GM18858 (cell line): ENCODE measurements at regions not wholly inside any gene's neighbourhood (a gene's known extent, or its start where the extent isn't known, plus 50 kb on each side); places are given as distances from the start of the nearest gene placed in this dataset.

ENCODE experiments used
- ATAC-seq: cut with Tn5 transposase; IDR thresholded peaks from one replicate; pipeline ENCODE4 v1.9.1; 2021; ENCODE audit not compliant: unreplicated experiment

DNA sequence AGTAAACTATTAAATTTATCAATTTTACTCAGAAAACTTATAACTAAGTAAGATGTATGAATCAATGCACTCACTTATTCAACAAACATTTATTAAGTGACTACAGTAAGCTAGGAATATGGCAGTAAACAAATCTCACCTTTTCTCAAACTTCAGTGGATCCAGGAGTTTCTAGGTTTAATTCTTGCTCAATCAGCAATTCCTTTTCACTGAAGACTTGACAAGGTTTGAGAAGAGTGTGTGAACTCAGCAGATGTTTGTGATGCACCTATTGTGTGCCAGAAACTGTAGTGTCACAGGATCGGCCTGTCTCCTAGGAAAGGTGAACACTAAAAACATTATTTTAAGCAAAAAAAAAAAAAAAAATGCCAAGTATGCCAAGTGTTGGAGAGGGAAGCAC lies 167.8 kb downstream of the ALG10 start:
- no peak for ATAC-seq

DNA sequence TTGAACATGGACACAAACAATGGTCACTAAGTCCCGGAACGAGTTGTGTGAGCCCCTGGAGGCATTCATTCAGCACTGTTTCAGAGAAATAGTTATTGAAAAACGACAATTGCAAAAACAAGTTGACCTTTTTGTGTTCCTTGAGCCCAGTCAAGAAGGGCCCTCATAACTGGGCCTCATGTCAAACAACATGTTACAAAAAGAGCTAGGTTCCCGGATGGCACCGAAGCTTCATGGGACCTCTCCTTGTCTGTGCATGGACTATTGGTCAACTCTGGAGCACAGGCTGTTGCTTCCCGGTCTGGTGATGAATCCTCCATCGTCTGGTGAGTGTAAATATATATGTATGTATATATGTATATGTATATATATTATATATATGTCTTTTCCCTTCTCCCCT lies 176.6 kb downstream of the ALG10 start:
- no peak for ATAC-seq

DNA sequence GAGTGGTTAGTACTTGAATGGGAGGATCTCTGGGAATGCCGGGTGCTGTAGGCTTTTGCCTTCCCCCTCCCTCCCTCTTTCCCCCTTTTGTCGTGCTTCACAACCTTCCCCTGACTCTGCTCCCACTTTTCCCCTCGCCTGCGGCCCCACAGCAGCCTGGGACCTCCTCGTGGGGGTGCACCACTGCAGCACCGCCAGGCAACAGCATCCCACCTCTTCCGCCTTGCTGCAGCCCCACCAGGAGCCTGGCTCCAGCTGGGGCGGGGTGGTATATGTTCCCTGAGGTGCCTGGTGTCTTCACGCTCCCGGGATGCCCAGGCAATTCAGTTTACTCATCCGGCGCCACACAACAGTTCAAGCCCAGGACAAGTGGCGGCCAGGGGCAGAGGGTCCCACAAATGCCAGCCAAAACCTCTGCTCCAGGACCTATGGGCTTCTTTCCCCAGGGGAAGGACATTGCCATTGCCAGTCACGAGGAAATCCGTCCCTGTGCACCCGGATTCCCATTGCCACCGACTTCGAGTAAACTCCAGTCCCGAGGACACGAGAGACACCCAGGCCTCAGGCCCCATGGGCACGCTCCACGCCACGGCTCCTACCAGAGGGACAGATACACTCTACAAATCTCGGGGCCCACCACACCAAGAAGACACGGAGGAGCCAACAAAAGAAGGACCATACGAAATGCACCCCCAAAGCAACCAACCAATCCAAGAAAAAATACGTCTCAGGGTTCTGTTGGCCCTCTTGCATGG lies 181.7 kb downstream of the ALG10 start:
- no peak for ATAC-seq

DNA sequence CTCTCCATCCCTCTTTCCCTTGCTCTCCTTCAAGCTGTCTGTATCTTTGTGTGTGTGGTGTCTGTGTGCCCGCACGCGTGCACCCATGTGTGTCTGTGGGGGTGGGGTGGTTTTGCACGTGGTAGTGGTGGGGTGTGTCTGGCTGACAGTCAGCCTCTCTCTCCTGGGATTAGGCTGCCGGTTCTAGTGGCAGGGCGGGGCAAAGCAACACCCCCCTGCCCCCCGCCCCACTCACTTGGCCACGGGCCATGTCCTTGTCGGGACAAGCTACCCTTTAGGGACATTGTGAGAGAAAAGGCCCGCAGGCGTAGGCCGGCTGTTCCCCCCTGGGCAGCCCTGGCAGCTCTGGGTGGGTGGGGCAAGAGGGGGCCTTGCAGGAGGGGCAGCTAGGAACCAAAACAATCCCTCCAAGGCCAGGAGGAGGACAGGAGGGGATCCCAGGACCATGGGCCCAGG lies 182.6 kb downstream of the ALG10 start:
- ATAC-seq = no peak

DNA sequence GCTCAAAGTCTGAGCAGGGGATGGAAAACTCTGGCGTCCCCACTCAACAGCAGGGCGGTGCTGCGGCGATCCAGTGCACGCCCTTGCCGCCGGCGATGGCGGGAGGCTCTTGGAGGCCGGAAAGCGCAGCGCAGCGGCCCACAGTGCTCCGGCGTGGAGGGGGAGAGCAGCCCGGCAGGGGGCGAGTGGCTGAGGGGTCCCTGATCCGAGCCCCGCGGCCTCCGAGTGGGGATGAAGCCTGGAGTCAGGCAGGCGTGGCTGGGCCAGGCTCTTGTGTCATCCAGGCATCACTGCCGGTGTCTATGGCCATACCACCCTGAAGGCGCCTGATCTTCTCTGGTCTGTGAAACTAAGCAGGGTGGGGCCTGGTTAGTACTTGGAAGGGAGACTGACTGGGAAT lies 183.1 kb downstream of the ALG10 start:
- ATAC-seq = no peak

DNA sequence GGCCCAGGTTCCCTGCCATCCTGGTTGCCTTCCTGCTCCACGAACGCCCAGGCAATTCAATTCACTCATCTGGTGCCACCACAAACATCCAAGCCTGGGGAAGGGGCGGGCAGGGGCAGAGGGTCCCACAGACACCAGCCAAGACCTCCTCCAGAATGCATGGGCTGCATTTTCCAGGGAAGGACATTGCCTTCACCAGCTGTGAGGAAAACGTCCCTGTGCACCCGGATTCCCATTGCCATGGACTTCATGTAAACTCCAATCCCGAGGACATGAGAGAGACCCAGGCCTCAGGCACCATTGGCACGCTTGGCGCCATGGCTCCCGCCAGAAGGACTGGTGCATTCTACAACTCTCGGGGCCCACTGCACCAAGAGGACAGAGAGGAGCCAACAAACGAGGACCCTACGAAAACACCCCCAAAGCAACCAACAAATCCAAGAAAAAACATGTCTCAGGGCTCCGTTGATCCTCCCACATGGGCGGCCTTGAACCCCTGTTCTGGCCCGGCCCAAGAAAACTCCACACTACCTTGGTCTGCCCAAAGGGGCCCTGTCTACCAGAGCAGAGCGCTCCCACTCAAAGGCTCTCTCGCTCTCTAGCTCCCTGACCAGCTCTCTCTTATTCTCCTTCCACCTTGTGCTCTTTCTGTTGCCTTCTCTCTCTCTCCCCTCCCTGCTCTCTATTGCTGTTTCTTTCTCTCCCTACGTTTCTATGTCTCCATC lies 183.9 kb downstream of the ALG10 start:
- ATAC-seq = no peak

DNA sequence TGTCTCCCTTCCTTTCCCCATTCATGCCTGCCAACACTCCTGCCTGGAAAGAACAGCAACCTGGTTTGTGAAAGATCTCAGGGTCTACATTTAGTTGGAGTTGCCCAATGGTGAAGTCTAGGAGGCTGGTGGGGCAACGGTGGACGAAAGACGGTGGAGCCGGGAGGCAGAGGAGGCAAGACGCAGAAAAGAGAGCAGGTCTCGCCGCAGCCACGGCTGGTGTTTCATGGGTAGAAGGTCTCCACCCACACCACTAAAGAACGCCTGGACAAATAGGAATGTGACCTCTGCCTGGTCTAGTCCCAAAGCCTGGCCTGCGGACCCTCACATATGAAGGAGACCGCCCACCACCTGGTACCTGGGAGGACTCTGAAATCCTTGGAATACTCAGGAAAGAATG lies 185.6 kb downstream of the ALG10 start:
- ATAC-seq = no peak

DNA sequence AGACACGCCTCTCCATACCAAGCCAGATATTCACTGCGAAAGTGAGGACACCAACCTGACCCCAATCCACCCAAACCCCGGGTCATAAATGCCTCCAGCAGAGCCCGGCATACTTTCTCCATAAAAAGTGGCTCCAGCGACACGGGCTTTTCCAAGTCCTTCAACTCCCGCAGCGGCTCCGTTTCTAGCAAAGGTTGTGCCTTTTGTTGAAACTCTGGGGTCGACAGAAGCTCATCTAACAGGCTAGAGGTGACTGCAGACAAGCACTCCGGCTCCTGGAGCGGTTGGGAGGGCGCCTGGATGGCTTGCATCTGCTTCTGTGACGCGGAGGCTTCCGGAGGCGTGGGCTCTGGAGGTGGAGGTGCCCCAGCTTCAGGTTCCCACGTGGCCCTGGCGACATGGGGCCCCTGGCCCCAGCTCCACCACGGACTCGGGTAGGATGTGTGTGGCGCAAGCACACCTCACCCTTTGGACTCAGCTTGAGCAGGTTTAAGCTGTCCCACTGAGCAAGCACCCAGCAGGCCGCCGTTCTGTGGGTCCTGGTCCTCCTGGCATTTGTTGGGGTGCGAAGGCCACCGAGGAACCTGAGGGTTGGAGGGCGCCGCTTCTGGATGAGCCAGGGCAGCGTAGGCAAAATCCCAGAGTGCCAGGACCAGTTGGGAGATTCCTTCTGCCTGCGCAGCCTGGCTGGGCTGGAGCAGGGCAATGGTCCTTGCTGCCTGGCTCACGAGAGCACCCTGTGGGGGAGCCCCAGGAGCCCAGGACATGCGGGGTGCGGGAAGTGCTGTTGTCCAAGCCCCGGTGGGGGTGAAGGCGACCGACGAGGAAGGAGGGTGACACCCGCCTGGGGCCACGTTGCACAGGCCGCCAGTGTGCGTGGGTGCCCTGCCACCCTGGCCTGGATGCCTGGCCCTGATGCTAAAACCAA lies 186.3 kb downstream of the ALG10 start:
- no peak for ATAC-seq

DNA sequence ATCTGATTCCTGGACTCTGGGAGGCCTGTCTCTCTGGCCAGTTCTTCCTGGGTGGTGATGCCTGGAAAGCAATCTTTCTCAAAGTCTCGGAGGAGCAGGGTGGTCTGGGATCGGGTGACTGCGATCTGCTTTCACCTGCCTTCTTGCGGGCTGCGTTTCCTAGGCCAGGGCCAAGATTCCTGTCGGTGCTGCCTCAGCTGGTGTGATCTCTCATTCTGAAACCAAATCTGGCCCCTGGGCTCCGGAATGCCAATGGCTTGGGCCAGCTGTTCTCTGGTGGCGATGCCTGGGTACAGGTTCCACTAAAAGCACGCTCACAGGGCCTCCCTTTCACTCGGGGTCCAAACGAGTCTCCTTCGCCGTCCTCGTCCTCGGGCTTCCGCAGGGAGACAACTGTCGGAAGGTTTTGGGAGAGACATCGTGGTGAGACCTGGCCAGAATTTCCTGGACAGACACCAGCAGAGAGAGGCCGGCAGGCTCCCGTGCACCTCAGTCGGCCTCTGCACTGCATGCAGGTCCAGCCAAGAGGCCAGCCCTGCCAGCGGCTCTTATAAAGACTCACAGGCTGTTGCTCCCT lies 187.1 kb downstream of the ALG10 start:
- ATAC-seq = no peak

DNA sequence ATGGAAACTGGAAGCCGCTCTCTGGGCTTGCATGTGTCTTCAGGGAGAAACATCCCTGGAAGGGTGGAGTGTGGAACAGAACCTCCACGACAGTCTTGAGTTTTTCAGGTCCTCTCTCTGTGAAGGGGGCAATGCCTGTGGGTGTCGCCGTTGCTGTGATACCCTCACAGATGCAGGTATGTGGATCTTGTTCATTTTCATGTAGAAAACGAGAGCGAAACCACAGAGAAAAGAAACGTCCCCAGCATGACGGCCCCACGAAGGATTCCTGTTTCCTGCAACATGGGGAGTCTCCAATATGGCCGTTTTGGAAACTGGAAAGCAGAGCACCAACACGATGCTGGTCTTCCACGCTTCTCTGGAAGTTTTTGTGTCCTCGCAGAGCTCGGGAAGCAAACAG lies 187.9 kb downstream of the ALG10 start:
- no peak for ATAC-seq

DNA sequence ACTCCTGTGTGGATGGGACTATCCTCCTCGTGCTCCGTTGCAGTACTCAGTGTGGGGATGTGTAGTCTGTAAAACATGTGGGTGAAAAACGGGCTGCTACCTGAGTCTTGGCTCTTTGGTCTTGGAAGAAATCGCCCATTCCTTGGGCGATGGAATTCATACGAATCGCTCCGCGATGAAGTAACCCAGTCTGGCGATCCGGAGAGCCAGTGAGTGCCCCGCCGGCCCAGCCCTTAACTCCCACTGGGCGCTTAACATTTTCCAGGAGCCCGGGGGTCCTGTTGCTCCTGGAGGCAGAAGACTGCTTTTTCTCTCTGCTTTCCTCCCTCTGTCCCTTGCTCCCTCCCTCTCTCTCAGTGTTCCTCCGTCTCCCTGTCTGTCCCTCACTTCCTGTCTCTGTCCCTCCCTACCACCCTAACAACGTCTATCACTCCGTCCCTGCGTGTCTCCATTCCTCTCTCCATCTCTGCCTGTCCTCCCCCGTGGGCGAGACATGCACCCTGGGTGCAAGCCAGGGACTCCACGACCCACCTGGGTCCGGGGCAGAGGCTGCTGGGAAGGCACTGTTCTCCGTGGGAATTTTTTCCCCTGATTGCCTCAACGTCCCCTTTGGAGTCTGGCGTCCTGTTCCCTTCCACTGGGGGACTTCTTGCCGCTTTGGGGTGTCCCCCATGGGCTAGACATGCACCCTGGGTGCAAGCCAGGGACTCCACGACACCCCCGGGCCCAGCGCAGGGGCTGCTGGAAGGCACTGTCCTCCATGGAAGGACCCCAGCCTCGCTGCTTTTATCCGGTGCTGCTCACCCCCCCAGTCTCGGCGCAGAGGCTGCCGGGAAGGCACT lies 188.6 kb downstream of the ALG10 start:
- ATAC-seq = no peak

DNA sequence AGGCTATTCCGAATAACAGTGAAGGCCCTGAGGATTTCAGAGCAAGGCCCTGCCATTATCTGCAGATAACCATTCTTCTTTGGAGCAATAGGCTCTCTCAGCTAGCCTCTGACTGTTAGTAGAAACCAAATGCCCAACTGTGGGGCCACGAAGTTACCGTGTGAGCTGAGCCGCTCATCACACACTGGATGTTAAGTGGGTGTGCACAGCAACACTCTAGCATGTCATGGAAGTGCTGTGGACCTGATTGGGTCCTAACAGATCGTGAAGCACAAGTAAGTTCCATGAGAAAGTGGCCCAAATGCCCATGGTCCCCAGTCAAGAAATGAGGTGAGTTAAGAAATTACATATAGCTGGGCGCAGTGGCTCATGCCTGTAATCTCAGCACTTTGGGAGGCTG lies 190.4 kb downstream of the ALG10 start:
- ATAC-seq = no peak

DNA sequence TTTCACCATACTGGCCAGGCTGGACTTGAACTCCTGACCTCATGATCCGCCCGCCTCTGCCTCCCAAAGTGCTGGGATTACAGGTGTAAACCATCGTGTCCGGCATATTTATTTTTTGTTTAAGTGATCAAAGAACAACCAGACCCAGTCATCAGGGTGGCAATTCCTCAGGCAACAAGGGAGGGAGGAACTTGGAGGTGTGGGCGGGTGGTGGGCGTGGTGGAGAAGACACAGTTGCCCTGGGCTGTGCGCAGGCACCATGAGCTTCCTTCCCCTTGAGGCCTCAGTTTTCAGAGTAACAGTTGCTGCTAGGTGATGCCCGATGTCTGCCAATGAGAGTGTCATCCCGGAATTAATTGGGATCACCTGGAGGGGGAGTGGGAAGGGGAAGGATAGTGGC lies 191.7 kb downstream of the ALG10 start:
- no peak for ATAC-seq

DNA sequence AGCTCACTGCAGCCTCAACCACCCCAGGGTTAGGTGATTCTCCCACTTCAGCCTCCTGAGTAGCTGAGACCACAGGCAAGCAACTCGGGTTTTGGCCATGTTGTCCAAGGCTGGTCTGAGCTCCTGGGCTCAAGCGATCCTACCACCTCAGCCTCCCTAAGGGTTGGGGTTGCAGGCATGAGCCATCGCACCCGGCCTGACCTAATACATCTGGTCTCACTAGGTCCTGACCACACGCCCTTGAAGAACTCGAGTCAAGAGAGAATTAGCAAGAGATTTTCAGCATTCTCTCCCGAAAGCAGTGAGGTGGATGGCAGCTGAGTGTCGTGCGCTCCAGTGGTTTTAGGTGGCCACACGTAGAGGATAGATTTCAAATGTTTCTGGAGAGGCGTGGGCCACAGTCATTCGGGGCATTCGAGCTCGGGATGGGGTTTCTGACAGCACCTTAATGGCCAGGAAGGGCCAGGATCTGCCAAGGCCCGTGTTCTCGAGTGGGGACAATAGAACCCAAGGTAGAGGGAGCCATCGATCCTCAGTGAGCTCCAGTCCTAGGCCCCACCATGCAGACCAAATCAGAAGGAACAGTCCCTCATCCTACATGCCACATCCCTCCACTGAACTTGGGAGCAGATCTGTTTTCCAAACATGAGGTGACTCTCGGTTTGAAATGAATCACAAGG lies 193.1 kb downstream of the ALG10 start:
- ATAC-seq = no peak

DNA sequence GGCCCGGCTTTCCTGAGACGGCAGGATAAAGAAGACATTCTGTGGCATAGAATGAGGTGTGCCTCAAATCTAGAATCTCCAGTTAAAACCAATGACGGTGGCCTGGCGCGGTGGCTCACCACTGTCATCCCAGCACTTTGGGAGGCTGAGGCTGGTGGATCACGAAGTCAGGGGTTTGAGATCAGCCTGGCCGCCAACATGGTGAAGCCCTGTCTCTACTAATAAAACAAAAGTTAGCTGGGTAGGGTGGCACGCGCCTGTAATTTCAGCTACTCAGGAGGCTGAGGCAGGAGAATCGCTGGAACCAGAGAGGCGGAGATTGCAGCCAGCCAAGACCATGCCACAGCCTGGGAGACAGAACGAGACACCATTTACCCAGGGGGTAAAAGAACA lies 193.6 kb downstream of the ALG10 start:
- no peak for ATAC-seq

DNA sequence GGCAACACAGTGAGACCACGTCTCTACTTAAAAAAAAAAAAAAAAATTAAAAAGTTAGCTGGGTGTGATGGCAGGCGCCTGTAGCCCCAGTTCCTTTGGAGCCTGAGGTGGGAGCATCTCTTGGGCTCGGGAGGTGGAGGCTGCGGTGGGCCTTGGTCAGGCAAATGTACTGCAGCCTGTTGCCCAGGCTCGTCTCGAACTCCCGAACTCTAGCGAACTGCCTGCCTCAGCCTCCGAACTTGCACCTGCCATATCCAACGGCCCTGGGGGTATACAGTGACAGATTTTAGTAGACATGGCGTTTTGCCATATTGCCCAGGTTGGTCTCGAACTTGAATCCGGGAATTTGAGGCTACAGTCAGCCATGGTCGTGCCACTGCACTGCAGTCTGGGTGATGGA lies 195.4 kb downstream of the ALG10 start:
- ATAC-seq = no peak

DNA sequence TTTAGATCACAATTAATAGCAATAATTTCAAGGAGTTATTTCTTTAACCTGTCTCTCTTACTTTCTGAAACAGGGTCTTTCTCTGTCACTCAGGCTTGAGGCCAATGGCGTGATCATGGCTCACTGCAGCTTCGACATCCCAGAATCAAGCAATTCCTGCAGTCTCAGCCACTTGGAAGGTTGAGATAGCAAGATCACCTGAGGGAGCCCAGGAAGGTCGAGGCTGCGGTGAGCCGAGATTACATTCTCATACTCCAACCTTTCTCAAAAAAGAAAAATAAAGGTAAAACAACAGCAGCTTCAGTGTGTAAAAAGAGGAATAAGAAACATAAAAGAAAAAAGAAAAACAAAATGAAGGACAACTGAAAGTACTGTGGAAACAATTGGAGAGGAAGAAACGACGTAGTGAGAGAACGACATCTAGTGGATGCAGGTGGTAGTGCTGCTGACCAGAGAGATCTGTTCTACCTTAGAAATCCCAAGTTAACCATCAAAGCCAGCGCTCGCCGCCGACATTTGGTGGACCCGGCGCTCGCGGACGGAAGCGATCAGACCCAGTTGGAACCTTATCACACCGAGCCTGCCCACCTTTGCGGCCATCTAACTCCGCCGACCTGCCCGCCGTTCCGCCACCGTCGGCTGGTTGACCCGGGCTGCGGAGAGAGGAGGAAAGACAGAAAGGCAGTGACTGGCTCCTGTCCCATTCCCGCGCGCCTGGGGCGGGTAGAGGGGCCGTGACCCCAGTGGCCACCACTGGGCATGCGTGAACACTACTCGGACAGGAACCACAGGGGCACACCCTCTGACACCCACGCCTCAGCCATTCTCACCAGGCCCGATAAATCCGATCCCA lies 196.1 kb downstream of the ALG10 start:
- ATAC-seq = peak; percentile 94

DNA sequence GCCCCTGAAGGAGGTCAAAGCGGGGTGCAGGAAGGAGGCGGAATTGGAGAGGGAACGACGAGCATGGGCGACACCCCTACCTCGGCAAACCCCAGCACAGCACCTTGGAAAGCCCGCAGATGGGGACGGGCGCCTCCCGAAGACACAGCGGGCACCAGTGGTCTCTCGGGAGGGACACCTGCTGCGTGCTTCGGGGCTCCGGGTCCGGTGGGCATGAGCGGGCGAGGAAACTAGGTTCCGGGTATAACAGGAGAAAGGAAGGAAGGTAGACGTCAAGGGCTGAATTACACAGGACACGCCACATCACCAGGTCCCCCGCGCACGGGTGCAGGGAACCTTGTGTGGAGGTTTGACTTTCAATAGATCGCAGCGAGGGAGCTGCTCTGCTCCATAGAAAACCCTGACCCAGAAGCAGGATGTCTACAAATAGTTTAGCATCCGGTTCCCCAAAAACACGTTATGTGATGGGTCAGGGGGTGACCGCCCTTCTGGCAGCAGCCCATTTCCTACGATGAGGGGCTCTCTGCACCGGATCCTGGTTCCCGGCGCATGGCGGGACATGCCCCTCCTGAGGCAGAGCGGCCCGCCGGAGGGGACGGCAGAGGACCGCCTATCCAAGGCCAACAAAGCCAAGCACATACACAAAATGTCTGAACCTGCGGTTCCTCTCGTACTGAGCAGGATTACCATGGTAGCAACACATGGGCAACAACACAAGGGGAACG lies 196.9 kb downstream of the ALG10 start:
- ATAC-seq = no peak
